DND-41 (cell line): ENCODE measurements at regions not wholly inside any gene's neighbourhood (a gene's known extent, or its start where the extent isn't known, plus 50 kb on each side); places are given as distances from the start of the nearest gene placed in this dataset.

Source experiments
- ATAC-seq: fragments of 200-7000 bp; cut with Tn5 transposase; 3 replicates; pipeline ENCODE4 v1.9.1; 2021; ENCODE audit warnings: low read depth; ENCODE audit not compliant: insufficient read depth
- DNase-seq: peaks from one replicate; pipeline ENCODE4 v3.0.0-alpha.2; 2020
- H2AFZ ChIP-seq: 2 replicates; pipeline ENCODE4 v1.6.0; 2012; ENCODE audit warnings: low read depth, low read length
- H3K27ac ChIP-seq: 2 replicates; pipeline ENCODE4 v1.5.1; 2012; ENCODE audit warnings: low read length, inconsistent platforms
- H3K27me3 ChIP-seq: fragments of 200-600 bp; sonication (generic); 2 replicates; pipeline ENCODE4 v1.6.0; 2012; ENCODE audit warnings: low read length, mild to moderate bottlenecking, inconsistent platforms; ENCODE audit not compliant: insufficient read depth, poor library complexity
- H3K36me3 ChIP-seq: 2 replicates; pipeline ENCODE4 v1.5.1; 2012; ENCODE audit warnings: low read length, inconsistent platforms; ENCODE audit not compliant: insufficient read depth
- H3K4me1 ChIP-seq: 2 replicates; pipeline ENCODE4 v1.5.1; 2012; ENCODE audit warnings: mild to moderate bottlenecking, low read length; ENCODE audit not compliant: insufficient read depth
- H3K4me2 ChIP-seq: 2 replicates; pipeline ENCODE4 v1.6.0; 2012; ENCODE audit warnings: mild to moderate bottlenecking, moderate library complexity, low read length, inconsistent platforms; ENCODE audit not compliant: insufficient read depth
- H3K4me3 ChIP-seq, 2 experiments: fragments of 200-600 bp in 1 of 2; shearing (Covaris generic) in 1 of 2; 2 replicates each; pipeline ENCODE4 v1.5.1; 2012 to 2016; ENCODE audit warnings: inconsistent platforms in 2 of 2, low read length in 2 of 2, mild to moderate bottlenecking in 2 of 2, low read depth in 1 of 2, moderate library complexity in 1 of 2
- H3K79me2 ChIP-seq: 2 replicates; pipeline ENCODE4 v1.6.0; 2012; ENCODE audit warnings: low read length, inconsistent platforms; ENCODE audit not compliant: insufficient read depth
- H3K9ac ChIP-seq: 2 replicates; pipeline ENCODE4 v1.6.0; 2012; ENCODE audit warnings: low read depth, mild to moderate bottlenecking, inconsistent platforms, low read length, moderate library complexity
- H3K9me3 ChIP-seq: 2 replicates; pipeline ENCODE4 v1.5.1; 2012; ENCODE audit warnings: low read length, moderate library complexity, mild to moderate bottlenecking, inconsistent platforms; ENCODE audit not compliant: insufficient read depth, severe bottlenecking
- H4K20me1 ChIP-seq: 2 replicates; pipeline ENCODE4 v1.6.0; 2012; ENCODE audit warnings: low read length; ENCODE audit not compliant: insufficient read depth
- CTCF ChIP-seq: IDR thresholded peaks from 2 replicates; pipeline ENCODE4 v1.5.1; 2012; ENCODE audit warnings: borderline replicate concordance, low read length, moderate library complexity, mild to moderate bottlenecking; ENCODE audit not compliant: poor library complexity, severe bottlenecking; ENCODE audit errors: extremely low read depth
- EZH2 ChIP-seq: IDR thresholded peaks from 3 replicates; pipeline ENCODE4 v1.6.1; 2012; ENCODE audit warnings: borderline replicate concordance, low read depth, mild to moderate bottlenecking, moderate library complexity, low read length, inconsistent platforms; ENCODE audit not compliant: severe bottlenecking

GRCh38 chr9:90309809-90310520 is 332.7 kb downstream of the DIRAS2 start:
- Histone ChIP-seq H3K36me3 (no peaks in the 10 kb centered on the region), H3K4me3 (no peak overlapping the region), H2AFZ (no peak overlapping the region), H3K27me3 (peaks cover 7% of the 10 kb centered on the region), H3K4me2 (no peak overlapping the region), H3K79me2 (no peaks in the 10 kb centered on the region), H3K4me1 (no peaks in the 10 kb centered on the region), H4K20me1 (no peaks in the 10 kb centered on the region), H3K9ac (no peak overlapping the region), H3K9me3 (no peaks in the 10 kb centered on the region), H3K27ac (no peak overlapping the region)
- no peak for ATAC-seq
- TF ChIP-seq CTCF (no peak), EZH2 (no peak)
- DNase-seq: no peak

- Histone ChIP-seq H3K36me3 (no peaks in the 10 kb centered on the region), H3K4me1 (no peaks in the 10 kb centered on the region), H3K27ac (no peak overlapping the region), H3K4me3 (no peak overlapping the region), H3K4me2 (no peak overlapping the region), H3K9ac (no peak overlapping the region), H2AFZ (no peak overlapping the region), H3K27me3 (peaks cover 7% of the 10 kb centered on the region), H3K9me3 (no peaks in the 10 kb centered on the region), H3K79me2 (no peaks in the 10 kb centered on the region), H4K20me1 (no peaks in the 10 kb centered on the region)
- DNase-seq: no peak
- ATAC-seq: no peak
- TF ChIP-seq EZH2 (no peak), CTCF (no peak)
These were observed 332.1 kb downstream of the DIRAS2 start for GRCh38 chr9:90310521-90310876.

GRCh38 chr9:90311811-90312210 is 330.8 kb downstream of the DIRAS2 start:
- Histone ChIP-seq H3K4me2 (no peak overlapping the region), H3K36me3 (no peaks in the 10 kb centered on the region), H3K27me3 (peaks cover 7% of the 10 kb centered on the region), H3K4me1 (no peaks in the 10 kb centered on the region), H3K27ac (no peak overlapping the region), H2AFZ (no peak overlapping the region), H4K20me1 (no peaks in the 10 kb centered on the region), H3K9ac (no peak overlapping the region), H3K4me3 (no peak overlapping the region), H3K9me3 (no peaks in the 10 kb centered on the region), H3K79me2 (no peaks in the 10 kb centered on the region)
- ATAC-seq (no peak), DNase-seq (no peak)
- TF ChIP-seq EZH2 (no peak), CTCF (no peak)

GRCh38 chr9:90322296-90322695 is 320.3 kb downstream of the DIRAS2 start:
- no peak for DNase-seq
- no peak for ATAC-seq
- H3K4me1 ChIP-seq: no peaks in the 10 kb centered on the region
- no peak overlapping the region for H3K27ac ChIP-seq
- H3K36me3 ChIP-seq: no peaks in the 10 kb centered on the region
- no peaks in the 10 kb centered on the region for H3K79me2 ChIP-seq
- no peak overlapping the region for H3K4me2 ChIP-seq
- TF ChIP-seq CTCF: no peak
- no peak for TF ChIP-seq EZH2
- H3K9me3 ChIP-seq: no peaks in the 10 kb centered on the region
- no peak overlapping the region for H2AFZ ChIP-seq
- H3K9ac ChIP-seq: no peak overlapping the region
- H3K27me3 ChIP-seq: peaks cover 3% of the 10 kb centered on the region
- H4K20me1 ChIP-seq: no peaks in the 10 kb centered on the region
- H3K4me3 ChIP-seq: no peak overlapping the region
